ENCODE measurements at regions not wholly inside any gene's neighbourhood (a gene's known extent, or its start where the extent isn't known, plus 50 kb on each side); places are given as distances from the start of the nearest gene placed in this dataset.

GRCh38 chr3:34377961-34378360 lies 579.5 kb downstream of the PDCD6IP start:
- no peak for TF ChIP-seq CTCF (IDR thresholded peaks at IDR 0.05; ENCODE audit: insufficient read depth, missing control alignments)
- DNase-seq (ENCODE audit: insufficient read length, low spot score), result no peak
- FAIRE-seq, result no peak

- no peak for TF ChIP-seq CTCF (IDR thresholded peaks at IDR 0.05; ENCODE audit: insufficient read depth, missing control alignments)
- FAIRE-seq, result no peak
- DNase-seq (ENCODE audit: insufficient read length, low spot score), result no peak
Measured at GRCh38 chr3:34381243-34381642, 582.8 kb downstream of the PDCD6IP start.

- FAIRE-seq (no peak), DNase-seq (ENCODE audit: insufficient read length, low spot score) (no peak)
- TF ChIP-seq CTCF (IDR thresholded peaks at IDR 0.05; ENCODE audit: insufficient read depth, missing control alignments), result no peak
Measured at GRCh38 chr3:34382859-34383258, 584.4 kb downstream of the PDCD6IP start.

GRCh38 chr3:34386309-34386708 lies 587.9 kb downstream of the PDCD6IP start:
- FAIRE-seq (no peak), DNase-seq (ENCODE audit: insufficient read length, low spot score) (no peak)
- no peak for TF ChIP-seq CTCF (IDR thresholded peaks at IDR 0.05; ENCODE audit: insufficient read depth, missing control alignments)

GRCh38 chr3:34387826-34388564 lies 589.6 kb downstream of the PDCD6IP start:
- DNase-seq (ENCODE audit: insufficient read length, low spot score), result no peak
- no peak for FAIRE-seq
- no peak for TF ChIP-seq CTCF (IDR thresholded peaks at IDR 0.05; ENCODE audit: insufficient read depth, missing control alignments)

GRCh38 chr3:34388830-34389229 lies 590.4 kb downstream of the PDCD6IP start:
- TF ChIP-seq CTCF (IDR thresholded peaks at IDR 0.05; ENCODE audit: insufficient read depth, missing control alignments), result no peak
- DNase-seq (ENCODE audit: insufficient read length, low spot score) (no peak), FAIRE-seq (no peak)

GRCh38 chr3:34394978-34395748 lies 596.7 kb downstream of the PDCD6IP start:
- DNase-seq (ENCODE audit: insufficient read length, low spot score) (no peak), FAIRE-seq (no peak)
- no peak for TF ChIP-seq CTCF (IDR thresholded peaks at IDR 0.05; ENCODE audit: insufficient read depth, missing control alignments)

Data from D721Med (cell line).